Upper lobe of right lung (tissue), 1 donor: ENCODE measurements at regions not wholly inside any gene's neighbourhood (a gene's known extent, or its start where the extent isn't known, plus 50 kb on each side); places are given as distances from the start of the nearest gene placed in this dataset.
"Not testable (repeated sequence)": the region's sequence is repeated elsewhere in the genome, so short reads cannot be mapped to it uniquely, and the experiment has no call there.

Source experiments
- ATAC-seq: fragments of 200-7000 bp; cut with Tn5 transposase; one replicate; pipeline ENCODE4 v1.9.1; 2020; ENCODE audit warnings: mild to moderate bottlenecking, moderate library complexity
- DNase-seq: peaks from one replicate; pipeline ENCODE4 v3.0.0-alpha.2; 2020
- H3K27ac ChIP-seq: fragments of 200-600 bp; one replicate; pipeline ENCODE4 v1.8.0; 2022
- H3K27me3 ChIP-seq: fragments of 200-600 bp; one replicate; pipeline ENCODE4 v1.8.0; 2022; ENCODE audit warnings: mild to moderate bottlenecking
- H3K36me3 ChIP-seq: fragments of 200-600 bp; one replicate; pipeline ENCODE4 v1.8.0; 2022
- H3K4me1 ChIP-seq: fragments of 200-600 bp; one replicate; pipeline ENCODE4 v1.8.0; 2022
- H3K4me3 ChIP-seq: fragments of 200-600 bp; one replicate; pipeline ENCODE4 v1.8.0; 2022; ENCODE audit warnings: mild to moderate bottlenecking
- H3K9me3 ChIP-seq: fragments of 200-600 bp; one replicate; pipeline ENCODE4 v1.8.0; 2022
- CTCF ChIP-seq: fragments of 200-600 bp; IDR thresholded peaks from one replicate; pipeline ENCODE4 v1.8.0; 2022; ENCODE audit warnings: antibody characterized with exemption
- intact Hi-C: fragments of 100-400 bp; cut with DNase I; formaldehyde crosslinking; loops from one replicate; pipeline ENCODE4 v1.11.0; 2022
- donor health status: DM: no; HTN: yes; CAD: no; lungs with severe emphysema.

- ATAC-seq = no peak
Measured at GRCh38 chr3:30324587-30324986, 281.8 kb upstream of the TGFBR2 start.

GRCh38 chr3:30327976-30328375, 278.4 kb upstream of the TGFBR2 start:
- ATAC-seq, DNase-seq, H3K27ac ChIP-seq, H3K4me3 ChIP-seq, intact Hi-C loops, H3K9me3 ChIP-seq, H3K27me3 ChIP-seq, H3K4me1 ChIP-seq, H3K36me3 ChIP-seq: not testable (repeated sequence)

More at GRCh38 chr3:30324587-30324986, 281.8 kb upstream of the TGFBR2 start:
- Histone ChIP-seq H3K27me3 (no peaks in the 10 kb centered on the region), H3K36me3 (no peaks in the 10 kb centered on the region), H3K27ac (no peak overlapping the region), H3K9me3 (no peaks in the 10 kb centered on the region), H3K4me3 (no peak overlapping the region), H3K4me1 (no peaks in the 10 kb centered on the region)
- no peak for TF ChIP-seq CTCF
- no peak for DNase-seq
- intact Hi-C loops = no loop called here

GRCh38 chr3:30328935-30329334, 277.5 kb upstream of the TGFBR2 start:
- H3K4me1 ChIP-seq, intact Hi-C loops: not testable (repeated sequence)

GRCh38 chr3:30331519-30331918, 274.9 kb upstream of the TGFBR2 start:
- peak; percentile 23 for ATAC-seq
- intact Hi-C loops = no loop called here
- H3K4me3 ChIP-seq = no peak overlapping the region

More at GRCh38 chr3:30328935-30329334, 277.5 kb upstream of the TGFBR2 start:
- H3K4me3 ChIP-seq, H3K36me3 ChIP-seq, H3K9me3 ChIP-seq, ATAC-seq, DNase-seq, H3K27ac ChIP-seq, H3K27me3 ChIP-seq: not testable (repeated sequence)

GRCh38 chr3:30332196-30333021, 274.0 kb upstream of the TGFBR2 start:
- Histone ChIP-seq H3K9me3 (no peaks in the 10 kb centered on the region), H3K36me3 (no peaks in the 10 kb centered on the region), H3K27me3 (no peaks in the 10 kb centered on the region), H3K4me3 (no peak overlapping the region), H3K27ac (no peak overlapping the region), H3K4me1 (no peaks in the 10 kb centered on the region)
- ATAC-seq (peak; percentile 82), DNase-seq (no peak)
- intact Hi-C loops = no loop called here
- TF ChIP-seq CTCF = no peak

More at GRCh38 chr3:30331519-30331918, 274.9 kb upstream of the TGFBR2 start:
- no peaks in the 10 kb centered on the region for H3K4me1 ChIP-seq
- no peaks in the 10 kb centered on the region for H3K36me3 ChIP-seq
- no peaks in the 10 kb centered on the region for H3K9me3 ChIP-seq
- no peak overlapping the region for H3K27ac ChIP-seq
- no peak for TF ChIP-seq CTCF
- H3K27me3 ChIP-seq = no peaks in the 10 kb centered on the region
- DNase-seq = no peak

- Histone ChIP-seq H3K27ac (no peak overlapping the region), H3K4me3 (no peak overlapping the region), H3K4me1 (no peaks in the 10 kb centered on the region), H3K9me3 (no peaks in the 10 kb centered on the region), H3K27me3 (no peaks in the 10 kb centered on the region), H3K36me3 (no peaks in the 10 kb centered on the region)
- intact Hi-C loops = no loop called here
- no peak for DNase-seq
- no peak for TF ChIP-seq CTCF
- no peak for ATAC-seq
Measured at GRCh38 chr3:30333143-30333542, 273.3 kb upstream of the TGFBR2 start.
